ENCODE measurements at regions not wholly inside any gene's neighbourhood (a gene's known extent, or its start where the extent isn't known, plus 50 kb on each side); places are given as distances from the start of the nearest gene placed in this dataset.
"Not testable (repeated sequence)": the region's sequence is repeated elsewhere in the genome, so short reads cannot be mapped to it uniquely, and the experiment has no call there.

DNA sequence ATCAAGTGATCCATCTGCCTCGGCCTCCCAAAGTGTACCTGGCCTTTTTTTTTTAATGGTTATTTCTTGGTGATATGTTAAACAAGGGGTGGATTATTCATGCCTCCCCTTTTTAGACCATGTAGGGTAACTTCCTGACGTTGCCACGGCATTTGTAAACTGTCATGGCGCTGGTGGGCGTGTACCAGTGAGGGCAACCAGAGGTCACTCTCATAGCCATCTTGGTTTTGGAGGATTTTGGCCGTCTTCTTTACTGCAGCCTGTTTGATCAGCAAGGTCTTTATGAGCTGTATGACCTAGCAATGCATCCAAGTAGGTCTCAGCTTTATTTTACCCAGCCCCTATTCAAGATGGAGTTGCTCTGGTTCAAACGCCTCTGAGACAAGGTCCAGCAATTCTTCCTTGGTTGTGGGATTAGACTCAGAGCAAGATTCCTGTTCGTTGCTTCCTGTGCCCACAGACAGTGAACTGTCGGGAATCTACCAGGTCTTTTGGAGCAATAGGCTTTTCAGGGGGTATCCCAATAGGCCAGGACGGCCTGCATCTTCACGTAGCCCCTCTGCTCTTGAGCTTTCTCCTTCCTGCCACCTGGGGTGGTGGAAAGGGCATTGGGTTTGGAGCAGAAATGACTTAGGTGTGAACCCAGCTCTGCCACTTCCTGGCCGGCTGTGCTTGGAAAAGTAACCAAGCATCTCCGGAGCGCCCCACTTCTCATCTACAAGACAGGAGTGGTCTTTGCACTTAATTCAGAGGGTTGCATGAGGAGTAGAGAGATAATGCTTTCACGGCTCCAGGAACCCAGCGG lies 52.9 kb upstream of the SEC14L1 start:
- no peak for DNase-seq

DNA sequence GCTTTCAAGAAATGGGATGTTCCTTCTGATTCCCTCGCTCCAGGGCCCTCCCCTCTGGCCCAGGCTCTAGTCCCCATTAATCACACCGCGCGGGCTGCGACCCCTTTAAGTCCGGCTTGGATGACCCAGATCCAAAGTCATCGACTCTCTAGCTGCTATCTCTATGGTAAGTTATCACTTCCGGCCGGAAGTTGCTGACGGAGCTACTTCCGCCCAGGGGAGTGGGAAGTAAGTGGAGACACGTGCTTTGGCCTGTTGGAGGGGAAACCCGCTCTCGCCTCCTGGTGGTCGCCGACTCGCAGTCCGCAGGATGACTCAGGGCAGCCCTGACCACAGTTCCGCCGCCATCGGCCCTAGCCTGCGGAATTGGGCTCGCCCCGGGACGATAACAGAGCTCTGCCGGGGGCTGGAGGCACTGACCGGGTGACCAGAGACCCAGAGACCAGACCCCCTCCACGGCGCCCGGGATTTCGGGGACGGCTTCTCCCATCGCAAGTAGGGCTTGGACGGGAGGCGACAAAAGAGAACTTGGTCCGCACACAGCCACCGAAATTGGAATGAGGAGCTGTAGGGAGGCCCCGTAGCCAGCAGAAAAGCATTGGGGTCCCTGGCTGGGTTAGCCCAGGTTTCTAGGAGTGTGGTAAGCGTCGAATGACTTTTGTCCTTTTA lies 52.2 kb upstream of the SEC14L1 start:
- peak; percentile 92 for DNase-seq

DNA sequence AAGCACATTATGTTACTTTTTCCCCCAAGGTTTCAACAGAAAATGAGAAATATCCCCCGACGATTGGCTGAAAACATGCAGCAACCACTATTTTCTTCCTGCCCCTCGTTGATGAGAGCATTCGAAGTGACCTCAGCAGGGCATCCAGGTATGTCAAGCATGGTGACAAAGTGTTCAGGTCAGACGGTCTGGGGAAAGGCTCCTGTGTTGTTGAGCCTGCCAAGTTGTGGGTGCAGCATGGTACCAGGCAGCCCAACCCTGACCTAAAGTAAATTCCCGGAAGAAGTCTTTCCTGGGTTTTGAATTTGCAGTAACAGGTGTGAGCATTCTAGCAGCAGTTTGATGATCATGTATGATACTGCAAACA lies 51.7 kb upstream of the SEC14L1 start:
- no peak for DNase-seq

DNA sequence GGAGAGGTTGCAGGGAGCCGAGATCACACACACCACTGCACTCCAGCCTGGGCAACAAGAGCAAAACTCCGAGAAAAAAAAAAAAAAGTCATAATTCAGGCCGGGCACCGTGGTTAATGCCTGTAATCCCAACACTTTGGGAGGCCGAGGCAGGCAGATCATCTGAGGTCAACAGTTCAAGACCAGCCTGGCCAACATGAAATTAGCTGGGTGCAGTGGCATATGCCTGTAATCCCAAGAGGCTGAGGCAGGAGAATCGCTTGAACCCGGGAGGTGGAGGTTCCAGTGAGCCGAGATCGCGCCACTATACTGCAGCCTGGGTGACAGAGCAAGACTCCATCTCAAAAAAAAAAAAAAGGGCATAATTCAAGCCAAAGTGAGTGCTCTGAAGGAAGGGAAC lies 50.8 kb upstream of the SEC14L1 start:
- not testable (repeated sequence) for DNase-seq

DNA sequence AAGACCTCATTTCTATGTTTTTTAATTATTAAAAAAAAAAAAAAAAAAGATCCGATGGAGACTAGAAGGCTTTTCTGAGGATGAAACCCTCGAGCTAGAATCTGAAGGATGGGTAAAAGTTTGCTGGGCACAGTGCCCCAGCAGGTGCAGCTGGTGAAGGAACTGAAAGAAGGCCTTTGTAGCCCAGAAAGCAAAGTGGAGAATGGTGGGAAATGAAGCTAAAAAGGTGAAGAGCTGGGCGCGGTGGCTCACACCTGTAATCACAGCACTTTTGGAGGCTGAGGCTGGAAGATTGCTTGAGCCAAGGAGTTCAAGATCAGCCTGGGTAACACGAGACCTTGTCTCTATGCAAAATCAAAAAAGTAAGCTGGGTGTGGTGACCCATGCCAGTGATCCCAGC lies 50.3 kb upstream of the SEC14L1 start:
- no peak for DNase-seq
